Type B pancreatic cell (in vitro differentiated cells): ENCODE measurements at regions not wholly inside any gene's neighbourhood (a gene's known extent, or its start where the extent isn't known, plus 50 kb on each side); places are given as distances from the start of the nearest gene placed in this dataset.

Source experiments
- DNase-seq: peaks from one replicate; pipeline ENCODE4 v3.0.0; 2021; ENCODE audit warnings: mixed read lengths; ENCODE audit not compliant: unreplicated experiment; ENCODE audit errors: extremely low spot score
- H3K27ac Mint-ChIP-seq: 2 replicates; pipeline ENCODE4 v1.8.0; 2021; ENCODE audit warnings: mild to moderate bottlenecking, mixed read lengths
- H3K27me3 Mint-ChIP-seq: 2 replicates; pipeline ENCODE4 v1.8.0; 2021; ENCODE audit warnings: mixed read lengths
- H3K36me3 Mint-ChIP-seq: 2 replicates; pipeline ENCODE4 v1.8.0; 2021; ENCODE audit warnings: mixed read lengths
- H3K4me1 Mint-ChIP-seq: one replicate; pipeline ENCODE4 v1.8.0; 2021; ENCODE audit warnings: mixed read lengths; ENCODE audit not compliant: unreplicated experiment
- H3K4me3 Mint-ChIP-seq: 2 replicates; pipeline ENCODE4 v1.8.0; 2021; ENCODE audit warnings: mild to moderate bottlenecking, mixed read lengths
- H3K9me3 Mint-ChIP-seq: 2 replicates; pipeline ENCODE4 v1.8.0; 2021; ENCODE audit warnings: mixed read lengths
- TF ChIP-seq, protein P1 (sequence below): fragments of 200-600 bp; sonication (generic); conservative IDR thresholded peaks from 2 replicates; pipeline ENCODE4 v1.5.0; 2021; ENCODE audit warnings: antibody characterized with exemption, mild to moderate bottlenecking

GRCh38 chr6:163688739-163689362 lies 274.3 kb downstream of the QKI start:
- Mint-ChIP-seq H3K4me3 (no peak overlapping the region), H3K4me1 (no peaks in the 10 kb centered on the region), H3K27ac (no peak overlapping the region), H3K9me3 (no peaks in the 10 kb centered on the region), H3K27me3 (peaks cover 26% of the 10 kb centered on the region), H3K36me3 (no peaks in the 10 kb centered on the region)
- no peak for DNase-seq
- TF ChIP-seq, protein P1, sequence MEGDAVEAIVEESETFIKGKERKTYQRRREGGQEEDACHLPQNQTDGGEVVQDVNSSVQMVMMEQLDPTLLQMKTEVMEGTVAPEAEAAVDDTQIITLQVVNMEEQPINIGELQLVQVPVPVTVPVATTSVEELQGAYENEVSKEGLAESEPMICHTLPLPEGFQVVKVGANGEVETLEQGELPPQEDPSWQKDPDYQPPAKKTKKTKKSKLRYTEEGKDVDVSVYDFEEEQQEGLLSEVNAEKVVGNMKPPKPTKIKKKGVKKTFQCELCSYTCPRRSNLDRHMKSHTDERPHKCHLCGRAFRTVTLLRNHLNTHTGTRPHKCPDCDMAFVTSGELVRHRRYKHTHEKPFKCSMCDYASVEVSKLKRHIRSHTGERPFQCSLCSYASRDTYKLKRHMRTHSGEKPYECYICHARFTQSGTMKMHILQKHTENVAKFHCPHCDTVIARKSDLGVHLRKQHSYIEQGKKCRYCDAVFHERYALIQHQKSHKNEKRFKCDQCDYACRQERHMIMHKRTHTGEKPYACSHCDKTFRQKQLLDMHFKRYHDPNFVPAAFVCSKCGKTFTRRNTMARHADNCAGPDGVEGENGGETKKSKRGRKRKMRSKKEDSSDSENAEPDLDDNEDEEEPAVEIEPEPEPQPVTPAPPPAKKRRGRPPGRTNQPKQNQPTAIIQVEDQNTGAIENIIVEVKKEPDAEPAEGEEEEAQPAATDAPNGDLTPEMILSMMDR: no peak

DNA sequence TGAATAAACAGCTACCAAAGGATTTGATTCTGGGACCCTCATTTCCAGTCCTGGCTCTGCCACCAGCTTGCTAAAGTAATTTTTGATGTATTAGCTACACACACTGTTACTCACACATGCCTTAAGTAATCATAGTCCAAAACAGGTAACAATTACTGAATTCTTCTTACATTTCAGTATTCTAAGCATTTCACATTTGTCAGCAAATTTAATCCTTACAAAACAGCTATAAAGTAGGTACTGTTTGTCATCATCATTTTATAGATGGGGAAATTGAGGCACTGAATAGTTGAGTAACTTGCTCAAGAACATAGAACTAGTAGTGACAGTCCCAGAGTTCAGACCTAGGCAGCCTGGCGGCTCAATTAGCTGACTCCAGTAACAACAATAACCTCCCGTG lies 272.6 kb downstream of the QKI start:
- no peak for DNase-seq
- Mint-ChIP-seq H3K27me3 (peaks cover 26% of the 10 kb centered on the region), H3K4me1 (no peaks in the 10 kb centered on the region), H3K27ac (no peak overlapping the region), H3K4me3 (no peak overlapping the region), H3K36me3 (no peaks in the 10 kb centered on the region), H3K9me3 (no peaks in the 10 kb centered on the region)
- TF ChIP-seq, protein P1: no peak

- DNase-seq: no peak
- Mint-ChIP-seq H3K27me3 (peaks cover 26% of the 10 kb centered on the region), H3K4me3 (no peak overlapping the region), H3K9me3 (no peaks in the 10 kb centered on the region), H3K36me3 (no peaks in the 10 kb centered on the region), H3K27ac (no peak overlapping the region), H3K4me1 (no peaks in the 10 kb centered on the region)
- TF ChIP-seq, protein P1: no peak
Measured at GRCh38 chr6:163686301-163686700, 271.8 kb downstream of the QKI start.

DNA sequence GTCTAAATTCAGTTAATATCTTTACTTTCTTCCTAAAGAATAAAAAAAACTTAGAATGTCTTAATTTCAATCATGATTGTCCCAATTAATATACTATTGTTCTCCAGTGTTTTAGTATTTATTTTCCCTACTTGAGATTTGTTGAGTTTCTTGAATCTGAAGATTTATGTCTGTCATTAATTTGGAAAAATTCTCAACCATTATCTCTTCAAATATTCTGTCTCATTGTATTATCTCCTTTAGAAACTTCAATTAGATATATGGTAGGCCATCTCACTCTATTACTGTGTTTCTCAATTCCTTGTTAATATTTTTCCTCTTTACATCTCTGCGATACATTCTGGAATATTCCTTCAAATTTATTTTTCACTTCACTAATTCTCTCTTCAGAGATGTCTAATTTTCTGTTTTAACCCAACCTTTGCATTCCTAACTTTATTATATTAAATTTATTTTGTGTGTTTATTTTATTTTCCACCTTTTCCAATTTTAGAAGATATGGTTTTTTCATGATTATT lies 268.6 kb downstream of the QKI start:
- DNase-seq: no peak
- no peaks in the 10 kb centered on the region for H3K9me3 Mint-ChIP-seq
- no peak overlapping the region for H3K27ac Mint-ChIP-seq
- TF ChIP-seq, protein P1: no peak
- H3K36me3 Mint-ChIP-seq: no peaks in the 10 kb centered on the region
- no peaks in the 10 kb centered on the region for H3K4me1 Mint-ChIP-seq
- H3K27me3 Mint-ChIP-seq: peaks cover 19% of the 10 kb centered on the region
- no peak overlapping the region for H3K4me3 Mint-ChIP-seq

GRCh38 chr6:163679753-163680152 lies 265.2 kb downstream of the QKI start:
- Mint-ChIP-seq H3K27me3 (peaks cover 10% of the 10 kb centered on the region), H3K27ac (no peak overlapping the region), H3K4me3 (no peak overlapping the region), H3K36me3 (no peaks in the 10 kb centered on the region), H3K4me1 (no peaks in the 10 kb centered on the region), H3K9me3 (no peaks in the 10 kb centered on the region)
- TF ChIP-seq, protein P1: no peak
- DNase-seq: no peak
